ENCODE measurements at regions not wholly inside any gene's neighbourhood (a gene's known extent, or its start where the extent isn't known, plus 50 kb on each side); places are given as distances from the start of the nearest gene placed in this dataset.

DNA sequence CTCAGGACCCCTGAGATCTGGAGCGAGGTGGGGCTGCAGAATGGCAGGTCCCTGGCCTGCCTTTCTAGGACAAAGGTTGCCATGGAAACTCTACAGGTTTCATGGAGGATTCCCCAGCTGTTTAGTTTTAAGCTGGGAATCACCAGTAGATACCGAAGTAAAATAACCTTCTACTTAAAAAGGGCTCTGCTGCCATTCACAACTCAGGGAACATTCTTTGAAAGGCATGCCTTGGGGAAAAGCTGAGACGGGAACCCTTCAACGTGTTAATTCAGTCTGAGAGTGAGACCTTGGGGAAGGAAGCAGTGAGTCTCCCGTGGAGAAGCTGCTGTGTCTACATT lies 493.3 kb downstream of the BRD1 start:
- TF ChIP-seq, protein P1, sequence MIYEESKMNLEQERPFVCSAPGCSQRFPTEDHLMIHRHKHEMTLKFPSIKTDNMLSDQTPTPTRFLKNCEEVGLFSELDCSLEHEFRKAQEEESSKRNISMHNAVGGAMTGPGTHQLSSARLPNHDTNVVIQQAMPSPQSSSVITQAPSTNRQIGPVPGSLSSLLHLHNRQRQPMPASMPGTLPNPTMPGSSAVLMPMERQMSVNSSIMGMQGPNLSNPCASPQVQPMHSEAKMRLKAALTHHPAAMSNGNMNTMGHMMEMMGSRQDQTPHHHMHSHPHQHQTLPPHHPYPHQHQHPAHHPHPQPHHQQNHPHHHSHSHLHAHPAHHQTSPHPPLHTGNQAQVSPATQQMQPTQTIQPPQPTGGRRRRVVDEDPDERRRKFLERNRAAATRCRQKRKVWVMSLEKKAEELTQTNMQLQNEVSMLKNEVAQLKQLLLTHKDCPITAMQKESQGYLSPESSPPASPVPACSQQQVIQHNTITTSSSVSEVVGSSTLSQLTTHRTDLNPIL (CRISPR knock-in tag; IDR thresholded peaks at IDR 0.05; ENCODE audit: low read depth) = no peak
- TF ChIP-seq ZNF70 (CRISPR knock-in tag; IDR thresholded peaks at IDR 0.05) (no peak), BACH2 (CRISPR knock-in tag; IDR thresholded peaks at IDR 0.05; ENCODE audit: borderline replicate concordance) (no peak), TOX (CRISPR knock-in tag; IDR thresholded peaks at IDR 0.05; ENCODE audit: borderline replicate concordance) (no peak), ZFP3 (CRISPR knock-in tag; IDR thresholded peaks at IDR 0.05) (no peak), ESRRG (CRISPR knock-in tag; IDR thresholded peaks at IDR 0.05) (no peak), RARB (CRISPR knock-in tag; IDR thresholded peaks at IDR 0.05) (no peak), SNAI2 (CRISPR knock-in tag; IDR thresholded peaks at IDR 0.05) (no peak), ARNTL (CRISPR knock-in tag; IDR thresholded peaks at IDR 0.05; ENCODE audit: borderline replicate concordance, low read depth) (no peak)
- TF ChIP-seq, protein P2, sequence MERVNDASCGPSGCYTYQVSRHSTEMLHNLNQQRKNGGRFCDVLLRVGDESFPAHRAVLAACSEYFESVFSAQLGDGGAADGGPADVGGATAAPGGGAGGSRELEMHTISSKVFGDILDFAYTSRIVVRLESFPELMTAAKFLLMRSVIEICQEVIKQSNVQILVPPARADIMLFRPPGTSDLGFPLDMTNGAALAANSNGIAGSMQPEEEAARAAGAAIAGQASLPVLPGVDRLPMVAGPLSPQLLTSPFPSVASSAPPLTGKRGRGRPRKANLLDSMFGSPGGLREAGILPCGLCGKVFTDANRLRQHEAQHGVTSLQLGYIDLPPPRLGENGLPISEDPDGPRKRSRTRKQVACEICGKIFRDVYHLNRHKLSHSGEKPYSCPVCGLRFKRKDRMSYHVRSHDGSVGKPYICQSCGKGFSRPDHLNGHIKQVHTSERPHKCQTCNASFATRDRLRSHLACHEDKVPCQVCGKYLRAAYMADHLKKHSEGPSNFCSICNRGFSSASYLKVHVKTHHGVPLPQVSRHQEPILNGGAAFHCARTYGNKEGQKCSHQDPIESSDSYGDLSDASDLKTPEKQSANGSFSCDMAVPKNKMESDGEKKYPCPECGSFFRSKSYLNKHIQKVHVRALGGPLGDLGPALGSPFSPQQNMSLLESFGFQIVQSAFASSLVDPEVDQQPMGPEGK (CRISPR knock-in tag; IDR thresholded peaks at IDR 0.05; ENCODE audit: borderline replicate concordance) = no peak
- TF ChIP-seq, protein P3, sequence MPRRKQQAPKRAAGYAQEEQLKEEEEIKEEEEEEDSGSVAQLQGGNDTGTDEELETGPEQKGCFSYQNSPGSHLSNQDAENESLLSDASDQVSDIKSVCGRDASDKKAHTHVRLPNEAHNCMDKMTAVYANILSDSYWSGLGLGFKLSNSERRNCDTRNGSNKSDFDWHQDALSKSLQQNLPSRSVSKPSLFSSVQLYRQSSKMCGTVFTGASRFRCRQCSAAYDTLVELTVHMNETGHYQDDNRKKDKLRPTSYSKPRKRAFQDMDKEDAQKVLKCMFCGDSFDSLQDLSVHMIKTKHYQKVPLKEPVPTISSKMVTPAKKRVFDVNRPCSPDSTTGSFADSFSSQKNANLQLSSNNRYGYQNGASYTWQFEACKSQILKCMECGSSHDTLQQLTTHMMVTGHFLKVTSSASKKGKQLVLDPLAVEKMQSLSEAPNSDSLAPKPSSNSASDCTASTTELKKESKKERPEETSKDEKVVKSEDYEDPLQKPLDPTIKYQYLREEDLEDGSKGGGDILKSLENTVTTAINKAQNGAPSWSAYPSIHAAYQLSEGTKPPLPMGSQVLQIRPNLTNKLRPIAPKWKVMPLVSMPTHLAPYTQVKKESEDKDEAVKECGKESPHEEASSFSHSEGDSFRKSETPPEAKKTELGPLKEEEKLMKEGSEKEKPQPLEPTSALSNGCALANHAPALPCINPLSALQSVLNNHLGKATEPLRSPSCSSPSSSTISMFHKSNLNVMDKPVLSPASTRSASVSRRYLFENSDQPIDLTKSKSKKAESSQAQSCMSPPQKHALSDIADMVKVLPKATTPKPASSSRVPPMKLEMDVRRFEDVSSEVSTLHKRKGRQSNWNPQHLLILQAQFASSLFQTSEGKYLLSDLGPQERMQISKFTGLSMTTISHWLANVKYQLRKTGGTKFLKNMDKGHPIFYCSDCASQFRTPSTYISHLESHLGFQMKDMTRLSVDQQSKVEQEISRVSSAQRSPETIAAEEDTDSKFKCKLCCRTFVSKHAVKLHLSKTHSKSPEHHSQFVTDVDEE (CRISPR knock-in tag; IDR thresholded peaks at IDR 0.05) = no peak

Measured in SK-N-SH treated with all-trans-retinoic acid at 6 μM for 48 hours (cell line).